ENCODE measurements at regions not wholly inside any gene's neighbourhood (a gene's known extent, or its start where the extent isn't known, plus 50 kb on each side); places are given as distances from the start of the nearest gene placed in this dataset.

- no peak overlapping the region for H3K9ac ChIP-seq (ENCODE audit: low read length)
- peaks cover 0 to 11% of the 10 kb centered on the region in 2 experiments; a peak in 2 of 4 replicates for H3K4me1 ChIP-seq (ENCODE audit: control insufficient read depth in 1 of 2, insufficient read depth in 2 of 2, low read length in 2 of 2)
- H3K9me2 ChIP-seq (ENCODE audit: insufficient read depth), result no peaks in the 10 kb centered on the region
- TF ChIP-seq EGR1 (IDR thresholded peaks at IDR 0.05; ENCODE audit: low read depth), result no peak
- TF ChIP-seq RAD21 (IDR thresholded peaks at IDR 0.05; ENCODE audit: low read depth), result no peak
- TF ChIP-seq SIN3A (IDR thresholded peaks at IDR 0.05; ENCODE audit: low read depth), result no peak
- TF ChIP-seq SRF (IDR thresholded peaks at IDR 0.05; ENCODE audit: low read depth), result no peak
- no peak for TF ChIP-seq TCF7L2 (IDR thresholded peaks at IDR 0.05; ENCODE audit: borderline replicate concordance, extremely low read depth, insufficient read depth, insufficient read length)
- TF ChIP-seq CEBPB (IDR thresholded peaks at IDR 0.05; ENCODE audit: low read depth), result no peak
- no peaks in the 10 kb centered on the region for H4K20me1 ChIP-seq (ENCODE audit: insufficient read depth)
- H3K27me3 ChIP-seq (ENCODE audit: insufficient read depth, low read length), result no peaks in the 10 kb centered on the region
- H3K9me3 ChIP-seq (ENCODE audit: control insufficient read depth in 1 of 2, insufficient read depth in 1 of 2, low read depth in 1 of 2, low read length in 2 of 2), result no peaks in the 10 kb centered on the region
- H3K79me2 ChIP-seq (ENCODE audit: insufficient read depth, low read length), result no peaks in the 10 kb centered on the region
- no peak for DNase-seq (ENCODE audit: low read depth, low spot score)
- no TSS peak for BruUV-seq (replicated peaks)
- H2AFZ ChIP-seq (ENCODE audit: low read depth, low read length, poor library complexity, severe bottlenecking), result no peak overlapping the region
- H3K4me3 ChIP-seq (replicated peaks in 1 of 2; ENCODE audit: low read depth in 1 of 2, low read length in 2 of 2), result no peak overlapping the region
- H3K4me2 ChIP-seq (ENCODE audit: low read length), result no peak overlapping the region
- RAD21 ChIA-PET (ENCODE audit: low non-redundant PET in 1 of 2, low total read pairs in 2 of 2, uncharacterized antibody in 2 of 2, unreplicated experiment in 2 of 2), result no interaction called here
- no peaks in the 10 kb centered on the region for H3K36me3 ChIP-seq (ENCODE audit: control insufficient read depth in 1 of 2, insufficient read depth in 2 of 2, low read length in 2 of 2)
- intact Hi-C loops (cut with micrococcal nuclease), result no loop called here
- POLR2A ChIA-PET, result no interaction called here
- no peak for ATAC-seq
- H3K27ac ChIP-seq (ENCODE audit: low read depth, low read length), result no peak overlapping the region
- CTCF ChIA-PET, result no interaction called here
Observed at GRCh38 chr12:76639646-76640045, 80.1 kb upstream of the OSBPL8 start.

DNA sequence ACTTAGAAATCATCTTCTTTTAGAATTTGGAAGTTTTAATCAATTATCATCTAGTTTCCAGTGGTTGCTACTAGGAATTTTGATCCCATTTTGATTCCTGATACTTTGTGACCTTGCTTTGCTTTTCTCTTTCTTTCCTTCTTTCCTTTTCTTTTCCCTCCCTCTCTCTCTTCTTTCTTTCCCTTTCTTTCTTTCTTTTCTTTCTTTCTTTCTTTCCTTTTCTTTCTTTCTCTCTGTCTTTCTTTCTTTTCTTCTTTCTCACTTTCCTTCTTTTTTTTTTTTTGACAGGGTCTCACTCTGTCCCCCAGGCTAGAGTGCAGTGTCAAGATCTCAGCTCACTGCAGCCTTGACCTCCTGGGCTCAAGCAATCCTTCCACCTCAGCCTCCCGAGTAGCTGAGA is 81.5 kb upstream of the OSBPL8 start:
- intact Hi-C loops (cut with micrococcal nuclease), result no loop called here
- ChIA-PET RAD21 (ENCODE audit: low non-redundant PET in 1 of 2, low total read pairs in 2 of 2, uncharacterized antibody in 2 of 2, unreplicated experiment in 2 of 2) (no interaction called here), POLR2A (no interaction called here), CTCF (no interaction called here)
- no peaks in the 10 kb centered on the region for H3K79me2 ChIP-seq (ENCODE audit: insufficient read depth, low read length)
- BruUV-seq (replicated peaks), result no TSS peak
- H3K36me3 ChIP-seq (ENCODE audit: control insufficient read depth in 1 of 2, insufficient read depth in 2 of 2, low read length in 2 of 2), result no peaks in the 10 kb centered on the region
- H3K9ac ChIP-seq (ENCODE audit: low read length), result no peak overlapping the region
- no peak overlapping the region for H2AFZ ChIP-seq (ENCODE audit: low read depth, low read length, poor library complexity, severe bottlenecking)
- no peak for DNase-seq (ENCODE audit: low read depth, low spot score)
- no peak for ATAC-seq
- H3K9me2 ChIP-seq (ENCODE audit: insufficient read depth), result no peaks in the 10 kb centered on the region
- H3K4me3 ChIP-seq (replicated peaks in 1 of 2; ENCODE audit: low read depth in 1 of 2, low read length in 2 of 2), result no peak overlapping the region
- no peaks in the 10 kb centered on the region for H4K20me1 ChIP-seq (ENCODE audit: insufficient read depth)
- H3K27me3 ChIP-seq (ENCODE audit: insufficient read depth, low read length), result no peaks in the 10 kb centered on the region
- no peaks in the 10 kb centered on the region for H3K9me3 ChIP-seq (ENCODE audit: control insufficient read depth in 1 of 2, insufficient read depth in 1 of 2, low read depth in 1 of 2, low read length in 2 of 2)
- peaks cover 0 to 8% of the 10 kb centered on the region in 2 experiments; a peak in 2 of 4 replicates for H3K4me1 ChIP-seq (ENCODE audit: control insufficient read depth in 1 of 2, insufficient read depth in 2 of 2, low read length in 2 of 2)
- TF ChIP-seq JUND (IDR thresholded peaks at IDR 0.05), result no peak
- TF ChIP-seq RAD21 (IDR thresholded peaks at IDR 0.05; ENCODE audit: low read depth), result no peak
- no peak for TF ChIP-seq POLR2AphosphoS5 (IDR thresholded peaks at IDR 0.05; ENCODE audit: low read depth, low read length)
- TF ChIP-seq, protein P1, sequence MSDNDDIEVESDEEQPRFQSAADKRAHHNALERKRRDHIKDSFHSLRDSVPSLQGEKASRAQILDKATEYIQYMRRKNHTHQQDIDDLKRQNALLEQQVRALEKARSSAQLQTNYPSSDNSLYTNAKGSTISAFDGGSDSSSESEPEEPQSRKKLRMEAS (IDR thresholded peaks at IDR 0.05), result no peak
- no peak for TF ChIP-seq EZH2phosphoT487 (IDR thresholded peaks at IDR 0.05; ENCODE audit: borderline replicate concordance)
- no peak for TF ChIP-seq FOSL1 (IDR thresholded peaks at IDR 0.05; ENCODE audit: low read depth)
- TF ChIP-seq ATF3 (IDR thresholded peaks at IDR 0.05), result no peak
- TF ChIP-seq, protein P2, sequence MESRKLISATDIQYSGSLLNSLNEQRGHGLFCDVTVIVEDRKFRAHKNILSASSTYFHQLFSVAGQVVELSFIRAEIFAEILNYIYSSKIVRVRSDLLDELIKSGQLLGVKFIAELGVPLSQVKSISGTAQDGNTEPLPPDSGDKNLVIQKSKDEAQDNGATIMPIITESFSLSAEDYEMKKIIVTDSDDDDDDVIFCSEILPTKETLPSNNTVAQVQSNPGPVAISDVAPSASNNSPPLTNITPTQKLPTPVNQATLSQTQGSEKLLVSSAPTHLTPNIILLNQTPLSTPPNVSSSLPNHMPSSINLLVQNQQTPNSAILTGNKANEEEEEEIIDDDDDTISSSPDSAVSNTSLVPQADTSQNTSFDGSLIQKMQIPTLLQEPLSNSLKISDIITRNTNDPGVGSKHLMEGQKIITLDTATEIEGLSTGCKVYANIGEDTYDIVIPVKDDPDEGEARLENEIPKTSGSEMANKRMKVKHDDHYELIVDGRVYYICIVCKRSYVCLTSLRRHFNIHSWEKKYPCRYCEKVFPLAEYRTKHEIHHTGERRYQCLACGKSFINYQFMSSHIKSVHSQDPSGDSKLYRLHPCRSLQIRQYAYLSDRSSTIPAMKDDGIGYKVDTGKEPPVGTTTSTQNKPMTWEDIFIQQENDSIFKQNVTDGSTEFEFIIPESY (IDR thresholded peaks at IDR 0.05; ENCODE audit: extremely low read depth, insufficient replicate concordance, low read length), result no peak
- no peak for TF ChIP-seq SP1 (IDR thresholded peaks at IDR 0.05; ENCODE audit: low read depth)
- no peak for TF ChIP-seq TCF7L2 (IDR thresholded peaks at IDR 0.05; ENCODE audit: borderline replicate concordance, extremely low read depth, insufficient read depth, insufficient read length)
- no peak overlapping the region for H3K27ac ChIP-seq (ENCODE audit: low read depth, low read length)
- H3K4me2 ChIP-seq (ENCODE audit: low read length), result no peak overlapping the region

All from HCT116 (cell line).